ENCODE measurements at regions not wholly inside any gene's neighbourhood (a gene's known extent, or its start where the extent isn't known, plus 50 kb on each side); places are given as distances from the start of the nearest gene placed in this dataset.

DNA sequence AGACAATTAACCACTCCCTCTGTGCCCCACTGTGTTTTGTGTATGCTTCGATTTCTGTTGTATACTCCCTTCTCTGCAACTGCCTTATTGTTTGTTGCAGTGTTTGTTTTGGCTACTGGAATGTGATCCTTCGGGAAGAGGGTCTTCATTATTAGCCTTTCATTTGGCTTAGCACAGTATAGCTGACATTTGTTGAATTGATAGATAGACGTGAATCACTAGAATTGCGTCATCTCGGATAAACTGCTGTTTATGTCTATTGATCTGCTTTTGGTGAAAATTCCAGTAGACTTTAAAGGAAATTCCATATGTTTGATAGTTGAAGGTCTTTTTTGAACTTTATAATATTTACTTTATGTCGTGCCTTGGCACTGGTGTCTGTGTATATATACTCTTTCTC, 189.9 kb upstream of the EYA4 start:
- Histone ChIP-seq H2AFZ (ENCODE audit: low read depth) (no peak overlapping the region), H3K36me3 (replicated peaks in 1 of 2; ENCODE audit: control insufficient read depth in 1 of 2, insufficient read depth in 2 of 2, low read length in 1 of 2) (no peaks in the 10 kb centered on the region), H3K79me2 (ENCODE audit: insufficient read depth) (no peaks in the 10 kb centered on the region), H3K4me1 (ENCODE audit: control insufficient read depth in 1 of 2, insufficient read depth in 2 of 2, low read depth in 1 of 2, low read length in 1 of 2) (no peaks in the 10 kb centered on the region; a peak in 1 of 4 replicates), H4K20me1 (ENCODE audit: insufficient read depth) (no peaks in the 10 kb centered on the region), H3K9me3 (no peaks in the 10 kb centered on the region), H3K4me2 (no peak overlapping the region), H3F3A (replicated peaks; ENCODE audit: insufficient read depth) (no peaks in the 10 kb centered on the region), H3K9ac (no peak overlapping the region), H3K4me3 (ENCODE audit: low read depth in 2 of 2, low read length in 1 of 2) (no peak overlapping the region), H3K27me3 (ENCODE audit: insufficient read depth) (no peaks in the 10 kb centered on the region), H3K27ac (ENCODE audit: low read depth in 2 of 2, low read length in 1 of 2) (no peak overlapping the region), H3K9me2 (no peaks in the 10 kb centered on the region)
- ChIA-PET POLR2A (no interaction called here), CTCF (interaction anchor here (1.2 to 1.5 kb wide), 3 partner anchors 10 to 221 kb away, joined by 3 to 6 read pairs (median 5); no protein-coding TSS in a partner anchor)
- TF ChIP-seq JUND (IDR thresholded peaks at IDR 0.05), result no peak
- no peak for TF ChIP-seq FOXJ3 (CRISPR knock-in tag; IDR thresholded peaks at IDR 0.05)
- no peak for TF ChIP-seq FOSL2 (IDR thresholded peaks at IDR 0.05; ENCODE audit: borderline replicate concordance, low read depth)
- TF ChIP-seq RCOR1 (IDR thresholded peaks at IDR 0.05; ENCODE audit: low read length), result no peak
- no peak for TF ChIP-seq NFIC (IDR thresholded peaks at IDR 0.05; ENCODE audit: borderline replicate concordance)
- 74% methylated on average over 6 of the region's 6 CpGs for WGBS (ENCODE audit: low lambda C conversion rate)
- no peak for DNase-seq

DNA sequence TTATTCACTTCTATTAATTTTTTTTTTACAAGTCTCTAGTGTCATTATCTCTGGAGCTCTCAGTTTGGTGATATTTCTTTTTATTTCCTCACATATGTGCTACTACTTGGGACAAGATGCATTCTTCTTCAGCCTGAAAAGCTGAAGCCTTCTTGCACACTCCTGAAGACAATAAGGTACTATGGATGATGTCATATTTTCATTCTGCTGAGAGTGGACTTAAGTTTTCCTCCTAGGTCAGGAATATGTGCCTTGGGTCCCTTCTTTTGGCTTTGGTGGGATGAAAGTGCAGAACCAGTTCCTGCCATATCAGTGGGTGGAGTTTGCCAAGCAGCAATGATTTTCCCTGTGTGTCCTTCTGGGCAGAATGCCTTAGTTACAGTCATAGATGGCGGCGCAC, 188.7 kb upstream of the EYA4 start:
- H3F3A ChIP-seq (replicated peaks; ENCODE audit: insufficient read depth), result no peaks in the 10 kb centered on the region
- H3K27ac ChIP-seq (ENCODE audit: low read depth in 2 of 2, low read length in 1 of 2), result no peak overlapping the region
- H4K20me1 ChIP-seq (ENCODE audit: insufficient read depth), result no peaks in the 10 kb centered on the region
- ChIA-PET CTCF (interaction anchor here (1.5 kb wide), 1 partner anchor 222 kb away, joined by 3 read pairs; no protein-coding TSS in a partner anchor), POLR2A (no interaction called here)
- no peaks in the 10 kb centered on the region for H3K27me3 ChIP-seq (ENCODE audit: insufficient read depth)
- H3K9ac ChIP-seq, result no peak overlapping the region
- no peak overlapping the region for H3K4me3 ChIP-seq (ENCODE audit: low read depth in 2 of 2, low read length in 1 of 2)
- H3K36me3 ChIP-seq (replicated peaks in 1 of 2; ENCODE audit: control insufficient read depth in 1 of 2, insufficient read depth in 2 of 2, low read length in 1 of 2), result no peaks in the 10 kb centered on the region
- no peak overlapping the region for H3K4me2 ChIP-seq
- 100% methylated on average over 2 of the region's 2 CpGs for WGBS (ENCODE audit: low lambda C conversion rate)
- H3K4me1 ChIP-seq (ENCODE audit: control insufficient read depth in 1 of 2, insufficient read depth in 2 of 2, low read depth in 1 of 2, low read length in 1 of 2), result no peaks in the 10 kb centered on the region; a peak in 1 of 4 replicates
- no peaks in the 10 kb centered on the region for H3K9me2 ChIP-seq
- no peaks in the 10 kb centered on the region for H3K9me3 ChIP-seq
- TF ChIP-seq POLR2AphosphoS5 (IDR thresholded peaks at IDR 0.05; ENCODE audit: low read depth, low read length) (no peak), NRF1 (IDR thresholded peaks at IDR 0.05; ENCODE audit: low read depth, low read length) (no peak), RCOR1 (IDR thresholded peaks at IDR 0.05; ENCODE audit: low read length) (no peak), FOSL2 (IDR thresholded peaks at IDR 0.05; ENCODE audit: borderline replicate concordance, low read depth) (no peak), GATA2 (CRISPR knock-in tag; IDR thresholded peaks at IDR 0.05) (no peak), EP300 (IDR thresholded peaks at IDR 0.05; ENCODE audit: borderline replicate concordance in 1 of 2, low read depth in 1 of 2, low read length in 1 of 2) (no peak), MEF2A (IDR thresholded peaks at IDR 0.05; ENCODE audit: borderline replicate concordance, low read depth) (no peak), JUND (IDR thresholded peaks at IDR 0.05) (no peak), ELF1 (IDR thresholded peaks at IDR 0.05) (no peak), RAD21 (IDR thresholded peaks at IDR 0.05; ENCODE audit: low read length) (no peak), CHD2 (IDR thresholded peaks at IDR 0.05; ENCODE audit: low read length, partially characterized antibody) (no peak), YY1 (IDR thresholded peaks at IDR 0.05; ENCODE audit: low read depth) (no peak), TAF1 (IDR thresholded peaks at IDR 0.05; ENCODE audit: borderline replicate concordance, low read depth, low read length) (no peak)
- TF ChIP-seq, protein P1, sequence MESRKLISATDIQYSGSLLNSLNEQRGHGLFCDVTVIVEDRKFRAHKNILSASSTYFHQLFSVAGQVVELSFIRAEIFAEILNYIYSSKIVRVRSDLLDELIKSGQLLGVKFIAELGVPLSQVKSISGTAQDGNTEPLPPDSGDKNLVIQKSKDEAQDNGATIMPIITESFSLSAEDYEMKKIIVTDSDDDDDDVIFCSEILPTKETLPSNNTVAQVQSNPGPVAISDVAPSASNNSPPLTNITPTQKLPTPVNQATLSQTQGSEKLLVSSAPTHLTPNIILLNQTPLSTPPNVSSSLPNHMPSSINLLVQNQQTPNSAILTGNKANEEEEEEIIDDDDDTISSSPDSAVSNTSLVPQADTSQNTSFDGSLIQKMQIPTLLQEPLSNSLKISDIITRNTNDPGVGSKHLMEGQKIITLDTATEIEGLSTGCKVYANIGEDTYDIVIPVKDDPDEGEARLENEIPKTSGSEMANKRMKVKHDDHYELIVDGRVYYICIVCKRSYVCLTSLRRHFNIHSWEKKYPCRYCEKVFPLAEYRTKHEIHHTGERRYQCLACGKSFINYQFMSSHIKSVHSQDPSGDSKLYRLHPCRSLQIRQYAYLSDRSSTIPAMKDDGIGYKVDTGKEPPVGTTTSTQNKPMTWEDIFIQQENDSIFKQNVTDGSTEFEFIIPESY (IDR thresholded peaks at IDR 0.05; ENCODE audit: borderline replicate concordance, low read depth), result no peak
- TF ChIP-seq, protein P2, sequence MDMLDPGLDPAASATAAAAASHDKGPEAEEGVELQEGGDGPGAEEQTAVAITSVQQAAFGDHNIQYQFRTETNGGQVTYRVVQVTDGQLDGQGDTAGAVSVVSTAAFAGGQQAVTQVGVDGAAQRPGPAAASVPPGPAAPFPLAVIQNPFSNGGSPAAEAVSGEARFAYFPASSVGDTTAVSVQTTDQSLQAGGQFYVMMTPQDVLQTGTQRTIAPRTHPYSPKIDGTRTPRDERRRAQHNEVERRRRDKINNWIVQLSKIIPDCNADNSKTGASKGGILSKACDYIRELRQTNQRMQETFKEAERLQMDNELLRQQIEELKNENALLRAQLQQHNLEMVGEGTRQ (IDR thresholded peaks at IDR 0.05; ENCODE audit: borderline replicate concordance, low read depth, low read length), result no peak
- TF ChIP-seq, protein P3, sequence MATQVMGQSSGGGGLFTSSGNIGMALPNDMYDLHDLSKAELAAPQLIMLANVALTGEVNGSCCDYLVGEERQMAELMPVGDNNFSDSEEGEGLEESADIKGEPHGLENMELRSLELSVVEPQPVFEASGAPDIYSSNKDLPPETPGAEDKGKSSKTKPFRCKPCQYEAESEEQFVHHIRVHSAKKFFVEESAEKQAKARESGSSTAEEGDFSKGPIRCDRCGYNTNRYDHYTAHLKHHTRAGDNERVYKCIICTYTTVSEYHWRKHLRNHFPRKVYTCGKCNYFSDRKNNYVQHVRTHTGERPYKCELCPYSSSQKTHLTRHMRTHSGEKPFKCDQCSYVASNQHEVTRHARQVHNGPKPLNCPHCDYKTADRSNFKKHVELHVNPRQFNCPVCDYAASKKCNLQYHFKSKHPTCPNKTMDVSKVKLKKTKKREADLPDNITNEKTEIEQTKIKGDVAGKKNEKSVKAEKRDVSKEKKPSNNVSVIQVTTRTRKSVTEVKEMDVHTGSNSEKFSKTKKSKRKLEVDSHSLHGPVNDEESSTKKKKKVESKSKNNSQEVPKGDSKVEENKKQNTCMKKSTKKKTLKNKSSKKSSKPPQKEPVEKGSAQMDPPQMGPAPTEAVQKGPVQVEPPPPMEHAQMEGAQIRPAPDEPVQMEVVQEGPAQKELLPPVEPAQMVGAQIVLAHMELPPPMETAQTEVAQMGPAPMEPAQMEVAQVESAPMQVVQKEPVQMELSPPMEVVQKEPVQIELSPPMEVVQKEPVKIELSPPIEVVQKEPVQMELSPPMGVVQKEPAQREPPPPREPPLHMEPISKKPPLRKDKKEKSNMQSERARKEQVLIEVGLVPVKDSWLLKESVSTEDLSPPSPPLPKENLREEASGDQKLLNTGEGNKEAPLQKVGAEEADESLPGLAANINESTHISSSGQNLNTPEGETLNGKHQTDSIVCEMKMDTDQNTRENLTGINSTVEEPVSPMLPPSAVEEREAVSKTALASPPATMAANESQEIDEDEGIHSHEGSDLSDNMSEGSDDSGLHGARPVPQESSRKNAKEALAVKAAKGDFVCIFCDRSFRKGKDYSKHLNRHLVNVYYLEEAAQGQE (IDR thresholded peaks at IDR 0.05; ENCODE audit: low read depth, low read length), result no peak
- TF ChIP-seq, protein P4, sequence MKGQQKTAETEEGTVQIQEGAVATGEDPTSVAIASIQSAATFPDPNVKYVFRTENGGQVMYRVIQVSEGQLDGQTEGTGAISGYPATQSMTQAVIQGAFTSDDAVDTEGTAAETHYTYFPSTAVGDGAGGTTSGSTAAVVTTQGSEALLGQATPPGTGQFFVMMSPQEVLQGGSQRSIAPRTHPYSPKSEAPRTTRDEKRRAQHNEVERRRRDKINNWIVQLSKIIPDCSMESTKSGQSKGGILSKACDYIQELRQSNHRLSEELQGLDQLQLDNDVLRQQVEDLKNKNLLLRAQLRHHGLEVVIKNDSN (IDR thresholded peaks at IDR 0.05; ENCODE audit: borderline replicate concordance, low read depth), result no peak
- TF ChIP-seq, protein P5, sequence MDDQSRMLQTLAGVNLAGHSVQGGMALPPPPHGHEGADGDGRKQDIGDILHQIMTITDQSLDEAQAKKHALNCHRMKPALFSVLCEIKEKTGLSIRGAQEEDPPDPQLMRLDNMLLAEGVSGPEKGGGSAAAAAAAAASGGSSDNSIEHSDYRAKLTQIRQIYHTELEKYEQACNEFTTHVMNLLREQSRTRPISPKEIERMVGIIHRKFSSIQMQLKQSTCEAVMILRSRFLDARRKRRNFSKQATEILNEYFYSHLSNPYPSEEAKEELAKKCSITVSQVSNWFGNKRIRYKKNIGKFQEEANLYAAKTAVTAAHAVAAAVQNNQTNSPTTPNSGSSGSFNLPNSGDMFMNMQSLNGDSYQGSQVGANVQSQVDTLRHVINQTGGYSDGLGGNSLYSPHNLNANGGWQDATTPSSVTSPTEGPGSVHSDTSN (IDR thresholded peaks at IDR 0.05), result no peak
- TF ChIP-seq, protein P6, sequence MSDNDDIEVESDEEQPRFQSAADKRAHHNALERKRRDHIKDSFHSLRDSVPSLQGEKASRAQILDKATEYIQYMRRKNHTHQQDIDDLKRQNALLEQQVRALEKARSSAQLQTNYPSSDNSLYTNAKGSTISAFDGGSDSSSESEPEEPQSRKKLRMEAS (IDR thresholded peaks at IDR 0.05; ENCODE audit: low read depth), result no peak
- no peaks in the 10 kb centered on the region for H3K79me2 ChIP-seq (ENCODE audit: insufficient read depth)
- no peak for DNase-seq
- no peak overlapping the region for H2AFZ ChIP-seq (ENCODE audit: low read depth)

Data from SK-N-SH (cell line).